WTC11 (cell line): ENCODE measurements at regions not wholly inside any gene's neighbourhood (a gene's known extent, or its start where the extent isn't known, plus 50 kb on each side); places are given as distances from the start of the nearest gene placed in this dataset.

Source experiments
- CTCF ChIP-seq: fragments of 200-600 bp; IDR thresholded peaks from 2 replicates; pipeline ENCODE4 v1.8.0; 2022; ENCODE audit warnings: antibody characterized with exemption
- E2F1 ChIP-seq: sonication (generic); formaldehyde crosslinking; IDR thresholded peaks from 2 replicates; pipeline ENCODE4 v1.8.0; 2022; ENCODE audit warnings: mild to moderate bottlenecking, missing genetic modification reagents
- ELF4 ChIP-seq: sonication (generic); formaldehyde crosslinking; IDR thresholded peaks from 2 replicates; pipeline ENCODE4 v1.8.1; 2022; ENCODE audit warnings: low read depth, mild to moderate bottlenecking, moderate library complexity, missing genetic modification reagents
- FOXJ3 ChIP-seq: sonication (generic); formaldehyde crosslinking; IDR thresholded peaks from 2 replicates; pipeline ENCODE4 v1.9.0; 2021; ENCODE audit warnings: missing genetic modification reagents, mild to moderate bottlenecking, borderline replicate concordance
- MXD4 ChIP-seq: fragments of 250-450 bp; sonication (Bioruptor Pico); IDR thresholded peaks from 2 replicates; pipeline ENCODE4 v1.8.0; 2021; ENCODE audit warnings: mild to moderate bottlenecking, moderate library complexity, borderline replicate concordance
- NFE2L1 ChIP-seq: sonication (generic); formaldehyde crosslinking; IDR thresholded peaks from 2 replicates; pipeline ENCODE4 v1.8.1; 2023; ENCODE audit warnings: missing genetic modification reagents
- ZNF121 ChIP-seq: sonication (generic); formaldehyde crosslinking; IDR thresholded peaks from 2 replicates; pipeline ENCODE4 v1.8.0; 2023; ENCODE audit warnings: missing genetic modification reagents

DNA sequence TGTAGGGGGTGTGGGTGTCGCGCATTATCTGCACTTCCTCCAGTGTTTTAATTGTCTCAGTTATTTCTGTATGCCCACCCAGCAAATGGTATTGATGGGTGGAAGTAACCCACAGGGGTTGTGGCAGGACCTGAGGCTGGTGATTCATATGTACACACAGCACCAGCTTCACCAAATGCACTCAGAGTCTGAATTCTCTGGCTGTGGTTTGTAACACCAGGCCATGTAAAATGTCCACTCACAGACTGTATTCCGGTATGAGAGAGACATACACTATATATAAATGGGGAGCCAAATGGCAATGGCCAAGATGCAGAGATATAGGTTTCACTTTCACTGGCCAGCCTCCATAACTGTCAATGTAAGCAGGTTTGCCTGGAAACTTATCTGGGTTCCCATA, 76.3 kb upstream of the FBXL4 start:
- TF ChIP-seq E2F1 (CRISPR knock-in tag) (no peak), CTCF (no peak), ELF4 (CRISPR knock-in tag) (no peak), NFE2L1 (no peak), MXD4 (CRISPR knock-in tag) (no peak), FOXJ3 (CRISPR knock-in tag) (no peak), ZNF121 (CRISPR knock-in tag) (no peak)
